ENCODE measurements at regions not wholly inside any gene's neighbourhood (a gene's known extent, or its start where the extent isn't known, plus 50 kb on each side); places are given as distances from the start of the nearest gene placed in this dataset.

DNA sequence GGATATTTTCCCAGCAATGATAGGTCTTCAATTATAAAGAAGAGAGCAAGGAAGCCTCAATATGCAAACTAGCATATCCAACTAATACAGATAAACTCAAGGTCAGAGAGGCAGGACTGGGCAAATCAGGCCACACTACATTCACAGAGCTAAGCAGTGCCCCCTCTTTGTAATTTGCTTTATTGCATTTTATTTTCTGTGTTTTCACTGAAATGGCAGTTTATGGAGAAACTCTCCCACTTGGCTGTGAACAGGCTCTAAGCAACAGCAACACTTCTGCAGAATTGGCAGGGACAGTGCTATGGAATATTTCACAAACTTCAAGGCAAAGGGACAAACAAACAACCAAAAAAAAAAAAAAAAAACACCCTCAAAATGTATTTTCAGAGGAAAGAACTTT, 93.4 kb upstream of the SOD1 start:
- DNase-seq (ENCODE audit: low spot score): no peak

DNA sequence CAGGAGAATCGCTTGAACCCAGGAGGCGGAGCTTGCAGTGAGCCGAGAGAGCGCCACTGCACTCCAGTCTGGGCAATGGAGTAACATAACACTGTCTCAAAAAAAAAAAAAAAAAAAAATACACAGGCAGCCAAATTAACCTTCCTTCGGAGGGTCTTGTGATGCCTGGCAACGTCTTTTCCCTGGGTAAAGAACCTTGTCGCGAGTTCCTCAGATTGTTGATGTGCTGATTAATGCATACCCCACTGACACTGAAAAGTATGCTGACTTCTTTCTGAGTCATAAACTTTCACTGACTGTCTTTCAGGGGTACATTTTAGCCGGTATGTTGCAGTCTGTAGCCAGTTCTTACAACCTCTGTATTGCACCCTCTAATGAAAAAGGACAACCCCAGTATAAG, 95.1 kb upstream of the SOD1 start:
- no peak for DNase-seq (ENCODE audit: low spot score)

GRCh38 chr21:31560479-31560878, 99.0 kb upstream of the SOD1 start:
- DNase-seq (ENCODE audit: low spot score): no peak

GRCh38 chr21:31559368-31560119, 99.9 kb upstream of the SOD1 start:
- no peak for DNase-seq (ENCODE audit: low spot score)

- no peak for DNase-seq (ENCODE audit: low spot score)
Observed at GRCh38 chr21:31558962-31559367, 100.5 kb upstream of the SOD1 start.

- DNase-seq (ENCODE audit: low spot score): no peak
Observed at GRCh38 chr21:31558189-31558961, 101.1 kb upstream of the SOD1 start.

- no peak for DNase-seq (ENCODE audit: low spot score)
Observed at GRCh38 chr21:31557421-31558188, 101.9 kb upstream of the SOD1 start.

DNA sequence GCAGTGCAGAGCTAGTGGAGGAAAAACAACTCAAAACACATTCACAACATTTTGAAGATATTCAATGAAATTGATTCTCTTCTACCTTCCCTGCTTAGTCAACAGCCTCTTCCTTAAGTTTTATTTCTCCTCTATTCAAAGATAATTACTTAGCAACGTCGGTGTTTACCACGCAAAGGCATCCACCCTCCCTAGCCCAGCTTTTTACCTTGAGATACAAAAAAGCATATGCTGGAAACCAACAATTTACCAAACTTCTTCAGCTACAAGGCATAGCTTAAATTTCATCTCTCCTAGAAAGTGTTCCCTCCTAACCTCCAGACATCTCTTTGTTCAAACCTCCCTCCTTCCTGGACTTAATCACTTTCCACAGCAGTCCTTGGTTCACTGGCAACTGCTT, 102.8 kb upstream of the SOD1 start:
- DNase-seq (ENCODE audit: low spot score): no peak

- DNase-seq (ENCODE audit: low spot score): no peak
Observed at GRCh38 chr21:31555741-31556191, 103.7 kb upstream of the SOD1 start.

DNA sequence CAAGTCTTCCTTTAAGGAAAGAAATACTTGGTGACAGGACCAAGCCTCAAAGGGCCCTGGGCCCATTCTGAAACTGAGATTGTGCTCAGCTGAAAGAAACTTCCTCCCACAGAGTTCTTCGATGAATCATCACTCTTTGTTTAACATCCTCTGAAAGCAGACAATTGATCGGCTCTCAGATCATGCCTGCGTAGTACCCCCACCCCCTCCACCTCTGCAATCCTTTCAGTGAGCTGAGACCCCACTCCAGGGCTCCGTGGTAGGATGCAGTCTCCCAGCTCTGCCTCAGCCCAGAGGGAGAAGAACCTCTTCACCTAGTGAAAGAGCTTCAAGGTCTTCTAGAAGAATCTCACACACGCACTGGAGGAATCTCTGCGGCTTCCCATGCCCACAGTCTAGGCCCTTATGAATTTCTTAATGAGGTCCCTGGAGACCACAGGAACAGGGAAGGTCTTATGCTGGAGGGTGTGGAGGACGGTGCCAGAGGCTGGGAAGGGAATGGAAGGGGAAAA, 104.9 kb upstream of the SOD1 start:
- DNase-seq (ENCODE audit: low spot score): no peak

DNA sequence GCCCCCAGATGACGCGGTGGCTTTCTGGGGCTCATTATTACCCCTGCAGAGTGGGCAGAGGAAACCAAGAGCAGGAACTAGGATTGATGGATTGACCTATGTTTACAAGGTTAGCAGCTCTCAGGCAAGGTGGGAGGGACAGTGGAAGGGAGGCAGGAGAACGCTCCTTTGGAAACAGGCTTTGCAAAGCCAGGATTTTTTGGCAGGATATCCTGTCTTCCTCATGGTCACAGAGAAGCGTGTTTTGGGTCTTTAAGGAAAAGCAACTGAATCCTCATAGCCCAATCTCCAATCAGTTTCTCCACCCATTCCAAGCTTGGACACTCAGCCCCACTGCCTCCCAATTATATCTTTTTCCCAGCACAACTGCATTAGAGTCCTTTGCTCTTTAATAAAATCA, 105.6 kb upstream of the SOD1 start:
- no peak for DNase-seq (ENCODE audit: low spot score)

GRCh38 chr21:31553461-31553860, 106.0 kb upstream of the SOD1 start:
- no peak for DNase-seq (ENCODE audit: low spot score)

DNA sequence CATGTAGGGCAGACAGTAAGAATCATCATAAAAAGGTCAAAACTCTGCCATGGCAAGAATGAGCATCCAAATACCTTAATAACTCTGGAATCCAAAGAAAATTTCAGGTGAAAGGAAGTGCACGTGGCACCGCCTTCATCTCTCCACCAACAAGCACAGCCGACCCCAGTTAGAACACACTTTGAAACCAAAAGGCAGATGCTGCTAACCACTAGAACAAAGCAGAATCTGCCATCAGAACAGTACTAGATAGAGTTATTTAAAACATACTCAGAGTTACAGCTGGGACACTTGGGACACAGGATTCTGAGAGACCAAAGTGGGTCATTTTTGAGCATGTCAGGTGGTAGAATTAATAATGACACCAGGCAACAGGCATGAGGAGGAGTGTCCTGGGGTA, 106.7 kb upstream of the SOD1 start:
- no peak for DNase-seq (ENCODE audit: low spot score)

- DNase-seq (ENCODE audit: low spot score): no peak
Observed at GRCh38 chr21:31550070-31550469, 109.4 kb upstream of the SOD1 start.

DNA sequence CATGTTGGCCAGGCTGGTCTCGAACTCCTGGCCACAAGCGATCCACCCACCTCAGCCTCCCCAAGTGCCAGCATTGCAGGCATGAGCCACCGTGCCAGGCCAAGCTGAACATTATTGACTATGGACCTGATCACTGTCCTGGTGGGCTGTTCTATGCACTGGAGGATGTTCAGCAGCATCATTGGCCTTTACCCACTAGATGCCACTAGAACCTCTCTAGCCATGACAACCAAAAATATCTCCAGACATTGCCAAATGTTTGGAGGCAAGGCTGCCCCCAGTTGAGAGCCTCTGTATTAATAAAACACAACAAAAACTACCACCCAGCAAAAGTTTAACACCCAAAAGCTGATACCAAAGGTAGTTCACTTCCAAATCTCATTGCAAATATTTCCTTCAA, 110.8 kb upstream of the SOD1 start:
- no peak for DNase-seq (ENCODE audit: low spot score)

- DNase-seq (ENCODE audit: low spot score): no peak
Observed at GRCh38 chr21:31546443-31547170, 112.9 kb upstream of the SOD1 start.

DNA sequence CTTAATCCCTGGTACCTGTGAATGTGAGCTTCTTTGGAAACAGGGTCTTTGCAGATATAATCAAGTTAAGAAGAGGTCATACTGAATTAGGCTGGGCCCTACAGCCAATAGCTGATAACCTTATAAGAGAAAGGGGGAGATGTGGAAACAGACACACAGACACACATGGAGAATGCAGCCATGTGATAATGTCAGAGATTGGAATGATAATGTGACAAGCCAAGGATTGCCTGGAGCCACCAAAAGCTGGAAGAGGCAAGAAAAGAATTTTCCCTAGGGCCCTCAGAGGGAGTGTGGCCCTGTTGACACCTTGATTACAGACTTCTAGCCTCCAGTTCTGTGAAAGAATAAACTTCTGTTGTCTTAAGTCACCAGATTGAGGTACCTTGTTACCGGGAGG, 114.5 kb upstream of the SOD1 start:
- no peak for DNase-seq (ENCODE audit: low spot score)

DNA sequence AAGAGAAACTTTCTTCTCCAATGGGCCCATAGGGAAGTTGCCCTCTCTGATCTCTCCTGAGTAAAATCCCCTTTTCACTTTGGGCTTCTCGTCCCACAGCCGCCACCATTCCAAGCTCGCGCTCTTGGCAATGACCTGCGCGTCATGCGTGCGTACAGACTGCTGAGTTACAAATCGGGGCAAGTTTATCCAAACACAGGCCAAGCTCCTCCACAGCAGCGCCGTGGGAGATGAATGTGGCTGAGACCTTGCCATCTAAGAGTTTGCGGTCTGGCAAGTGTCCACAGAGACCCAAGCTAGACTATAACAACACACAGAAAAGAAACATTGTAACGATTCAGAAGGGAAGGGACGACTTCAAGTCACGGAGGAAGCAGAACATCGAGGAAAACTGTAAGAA, 116.3 kb upstream of the SOD1 start:
- no peak for DNase-seq (ENCODE audit: low spot score)

GRCh38 chr21:31538816-31539215, 120.7 kb upstream of the SOD1 start:
- DNase-seq (ENCODE audit: low spot score): no peak

- no peak for DNase-seq (ENCODE audit: low spot score)
Observed at GRCh38 chr21:31537872-31538576, 121.5 kb upstream of the SOD1 start.

DNA sequence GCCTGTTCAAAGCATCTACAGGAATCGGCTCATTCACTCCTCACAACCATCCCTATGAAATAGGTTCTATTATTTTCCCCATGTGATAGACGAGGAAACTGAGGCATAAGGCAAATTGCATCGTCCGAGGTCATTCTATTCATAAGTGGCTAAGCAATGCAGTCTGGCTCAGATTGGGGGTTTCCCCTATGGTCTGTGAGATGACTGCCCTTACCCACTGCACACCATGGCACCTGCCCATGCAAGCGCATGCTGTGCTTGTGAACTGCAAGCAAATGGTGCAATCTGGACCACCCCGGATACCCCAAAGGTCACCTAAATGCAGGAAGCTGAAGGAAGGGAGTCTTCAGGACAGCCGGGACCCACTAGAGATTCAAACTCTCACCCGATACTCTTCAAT, 123.4 kb upstream of the SOD1 start:
- DNase-seq (ENCODE audit: low spot score): no peak
